Fibroblast of the conjunctiva (primary cell): ENCODE measurements at regions not wholly inside any gene's neighbourhood (a gene's known extent, or its start where the extent isn't known, plus 50 kb on each side); places are given as distances from the start of the nearest gene placed in this dataset.
A peak's percentile ranks its signal among the peaks of the same experiment; 100 is the strongest.
"Not testable (repeated sequence)": the region's sequence is repeated elsewhere in the genome, so short reads cannot be mapped to it uniquely, and the experiment has no call there.

Experiments used
- DNase-seq: peaks from one replicate; pipeline ENCODE4 v3.0.0-alpha.2; 2010; ENCODE audit warnings: low read depth

DNA sequence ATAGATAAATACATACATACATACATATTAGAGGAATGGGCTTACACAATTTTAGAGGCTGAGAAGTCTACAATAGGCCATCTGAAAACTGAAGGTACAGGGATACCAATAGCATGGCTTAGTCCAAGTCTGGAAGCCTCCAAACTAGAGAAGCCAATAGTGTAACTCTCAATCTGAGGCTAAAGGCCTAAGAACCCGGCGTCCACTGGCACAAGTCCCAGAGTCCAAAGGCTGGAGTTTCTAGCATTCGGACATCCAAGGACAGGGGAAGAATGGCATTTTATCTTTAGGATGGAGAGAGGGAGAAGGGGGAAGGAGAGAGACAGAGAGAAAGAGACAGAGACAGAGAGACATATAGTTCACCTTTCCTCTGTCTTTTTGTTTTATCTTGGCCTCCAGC, 63.7 kb upstream of the SYT4 start:
- DNase-seq = no peak

- DNase-seq = no peak
Measured at GRCh38 chr18:43350176-43350575, 72.9 kb upstream of the SYT4 start.

DNA sequence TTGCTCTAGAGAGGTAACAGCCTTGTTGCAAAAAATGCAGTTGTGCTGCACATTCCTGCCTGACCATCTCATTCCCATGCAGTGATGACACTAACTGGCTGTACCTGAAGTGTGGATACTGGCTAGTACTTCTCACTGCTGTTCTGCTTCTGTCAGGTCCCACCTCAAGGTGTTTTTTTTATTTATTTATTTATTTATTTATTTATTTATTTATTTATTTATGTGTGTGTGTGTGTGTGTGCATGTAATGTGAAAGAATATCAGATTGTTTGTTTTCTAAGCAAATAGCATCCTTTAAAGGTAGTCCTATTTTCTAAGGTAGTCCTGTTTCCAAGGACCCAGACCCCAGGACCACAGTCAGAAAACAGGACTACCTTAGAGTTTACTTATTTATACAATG, 87.2 kb upstream of the SYT4 start:
- no peak for DNase-seq

- DNase-seq = no peak
Measured at GRCh38 chr18:43367895-43368294, 90.6 kb upstream of the SYT4 start.

- not testable (repeated sequence) for DNase-seq
Measured at GRCh38 chr18:43369311-43369710, 92.0 kb upstream of the SYT4 start.

DNA sequence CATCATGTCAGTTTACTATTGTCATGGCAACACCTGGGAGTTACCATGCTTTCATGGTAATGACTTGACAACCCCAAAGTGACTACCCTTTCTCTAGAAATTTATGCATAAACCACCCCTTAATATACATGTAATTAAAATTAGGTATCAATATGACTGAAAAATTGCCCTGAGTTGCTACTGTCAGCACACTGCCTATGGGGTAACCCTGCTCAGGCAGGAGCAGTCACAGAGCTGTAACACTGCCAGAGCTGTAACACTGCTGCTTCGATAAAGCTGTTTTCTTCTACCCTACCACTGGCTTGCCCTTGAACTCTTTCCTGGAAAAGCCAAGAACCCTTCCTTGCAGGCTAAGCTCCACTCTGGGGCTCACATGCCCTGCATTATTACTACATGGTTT, 95.5 kb upstream of the SYT4 start:
- DNase-seq = no peak

GRCh38 chr18:43380104-43380672, 102.9 kb upstream of the SYT4 start:
- DNase-seq = no peak

- DNase-seq = no peak
Measured at GRCh38 chr18:43382641-43383403, 105.5 kb upstream of the SYT4 start.

DNA sequence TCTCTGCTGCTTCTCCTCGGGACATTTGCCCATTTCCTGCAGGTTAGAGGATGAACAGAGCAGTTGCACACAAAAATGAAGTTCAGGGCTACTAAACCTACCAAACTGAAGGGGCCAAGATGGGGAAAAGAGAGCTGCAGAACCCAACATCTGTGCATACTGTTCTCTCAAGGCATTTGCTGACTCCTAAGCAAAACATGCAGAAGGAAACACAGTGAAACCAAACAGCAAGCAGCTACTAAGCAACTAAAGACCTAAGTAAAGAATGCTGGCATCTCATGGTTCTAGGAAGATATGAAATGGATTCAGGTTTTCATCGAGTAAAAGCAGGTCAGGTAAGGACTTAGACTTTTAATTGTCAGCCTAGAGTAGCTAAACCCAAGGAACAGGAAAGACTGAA, 111.9 kb upstream of the SYT4 start:
- DNase-seq = no peak

- DNase-seq = no peak
Measured at GRCh38 chr18:43392168-43392567, 114.9 kb upstream of the SYT4 start.

DNA sequence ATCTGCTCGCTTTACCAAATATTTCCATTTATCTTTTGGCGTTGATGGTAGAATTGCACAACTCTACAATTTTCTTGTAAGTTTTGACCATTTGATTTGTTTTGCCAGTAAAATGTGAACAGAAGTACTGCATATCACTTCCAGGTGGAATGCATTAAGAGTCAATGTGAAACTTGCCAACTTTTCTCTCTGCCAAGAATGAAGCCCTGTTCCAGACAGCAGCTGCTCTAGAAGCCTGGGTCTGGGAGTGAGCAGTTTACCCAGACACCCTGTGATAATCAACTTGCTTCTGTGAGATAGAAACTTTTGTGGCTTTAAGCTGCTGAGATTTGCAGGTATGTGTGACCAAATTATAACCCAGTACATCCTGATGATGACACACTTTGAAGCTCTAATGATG, 115.9 kb upstream of the SYT4 start:
- peak; percentile 18 for DNase-seq

- DNase-seq = no peak
Measured at GRCh38 chr18:43396266-43396665, 119.0 kb upstream of the SYT4 start.

DNA sequence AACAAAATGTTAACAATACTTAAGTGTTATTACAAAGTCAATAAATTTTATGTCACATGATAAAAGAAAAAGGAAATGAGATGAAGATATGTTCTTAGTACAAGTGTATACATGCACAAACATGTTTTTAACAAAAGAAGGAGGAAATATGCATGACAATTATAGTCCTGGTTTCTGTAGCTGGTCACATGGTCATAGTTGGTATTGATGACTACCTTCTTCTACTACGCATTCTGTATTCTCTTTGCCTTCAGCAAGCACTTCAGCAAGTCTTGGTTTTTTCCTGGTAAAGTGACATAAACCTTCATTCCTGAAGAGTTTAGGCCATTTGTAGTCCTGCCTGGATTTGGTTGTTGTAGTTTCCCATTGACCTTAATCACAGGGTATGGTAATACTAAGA, 121.3 kb upstream of the SYT4 start:
- no peak for DNase-seq

DNA sequence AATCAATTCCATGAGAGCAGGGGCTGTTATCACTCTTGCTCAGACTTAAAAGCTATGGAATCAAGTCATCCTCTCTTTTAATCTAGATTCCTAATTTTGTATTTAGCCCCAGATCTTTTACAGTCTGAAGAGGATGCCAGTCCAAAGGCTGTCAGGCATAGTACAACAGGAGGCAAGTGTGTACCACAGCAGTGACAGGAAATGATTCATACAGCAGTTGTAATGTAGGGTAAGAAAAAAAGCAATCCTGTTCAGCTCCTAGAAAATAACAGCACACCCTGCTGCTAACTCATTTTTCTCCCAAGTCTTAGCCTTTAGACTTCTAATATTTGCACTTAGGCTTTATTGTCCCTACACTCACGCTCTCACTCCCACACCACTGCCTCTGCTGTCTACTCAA, 127.8 kb upstream of the SYT4 start:
- DNase-seq = no peak

- no peak for DNase-seq
Measured at GRCh38 chr18:43414006-43414405, 136.7 kb upstream of the SYT4 start.

DNA sequence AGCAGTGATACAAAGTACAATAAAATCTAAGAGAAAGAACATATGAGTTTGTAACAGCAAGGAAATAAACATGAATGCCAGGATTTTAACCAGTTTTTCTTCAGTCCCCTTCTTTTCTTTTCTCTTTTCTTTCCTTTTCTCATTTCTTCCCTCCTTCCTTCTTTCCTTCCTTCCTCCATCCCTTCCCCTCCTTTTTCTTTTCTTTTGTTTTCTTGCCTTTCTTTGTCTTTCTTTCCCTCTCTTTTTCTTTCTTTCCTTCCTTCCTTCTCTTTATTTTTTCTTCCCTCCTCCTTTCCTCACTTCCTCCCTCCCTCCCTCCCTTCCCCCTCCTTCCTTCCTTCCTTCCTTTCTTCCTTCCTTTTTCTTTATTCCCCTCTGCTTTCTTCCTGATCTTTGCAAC, 142.8 kb upstream of the SYT4 start:
- no peak for DNase-seq

- DNase-seq = no peak
Measured at GRCh38 chr18:43420950-43421349, 143.7 kb upstream of the SYT4 start.

- DNase-seq = no peak
Measured at GRCh38 chr18:43422518-43422917, 145.2 kb upstream of the SYT4 start.

DNA sequence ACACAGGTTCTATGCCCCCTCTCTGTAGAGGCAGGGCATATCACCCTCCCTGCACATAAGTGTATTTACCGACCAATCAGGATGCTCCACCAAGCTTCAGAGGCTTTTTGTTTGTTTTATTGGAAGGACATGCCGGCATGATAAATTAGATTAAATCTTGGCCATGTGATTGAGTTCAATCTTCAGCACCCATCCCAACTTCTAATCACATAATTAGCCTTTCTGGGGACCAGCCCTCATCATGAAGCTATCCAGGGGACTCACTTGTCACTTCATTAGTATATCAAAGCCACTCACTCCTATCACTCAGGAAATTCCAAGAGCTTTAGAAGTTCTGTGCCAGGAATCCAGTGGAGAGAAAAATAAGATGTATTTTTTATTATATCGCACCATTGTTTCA, 158.6 kb upstream of the SYT4 start:
- no peak for DNase-seq

DNA sequence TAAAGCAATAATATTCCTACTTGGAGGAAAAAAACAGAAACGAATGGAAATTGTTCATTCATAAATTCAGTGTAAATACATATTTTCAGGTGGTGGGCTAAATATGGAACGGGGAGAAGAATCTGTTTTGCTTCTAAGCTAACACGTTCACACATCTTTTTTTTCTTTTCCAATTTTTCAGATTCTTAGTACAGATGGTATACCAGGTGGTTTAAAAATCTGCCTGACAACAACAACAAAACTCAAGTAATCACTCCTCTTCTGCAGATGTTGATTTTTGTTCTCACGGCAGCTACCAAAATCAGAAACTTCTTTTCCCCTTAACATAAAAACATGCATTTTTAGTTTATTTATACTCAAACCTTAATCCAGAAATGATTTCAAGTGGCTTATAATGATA, 164.8 kb upstream of the SYT4 start:
- no peak for DNase-seq

DNA sequence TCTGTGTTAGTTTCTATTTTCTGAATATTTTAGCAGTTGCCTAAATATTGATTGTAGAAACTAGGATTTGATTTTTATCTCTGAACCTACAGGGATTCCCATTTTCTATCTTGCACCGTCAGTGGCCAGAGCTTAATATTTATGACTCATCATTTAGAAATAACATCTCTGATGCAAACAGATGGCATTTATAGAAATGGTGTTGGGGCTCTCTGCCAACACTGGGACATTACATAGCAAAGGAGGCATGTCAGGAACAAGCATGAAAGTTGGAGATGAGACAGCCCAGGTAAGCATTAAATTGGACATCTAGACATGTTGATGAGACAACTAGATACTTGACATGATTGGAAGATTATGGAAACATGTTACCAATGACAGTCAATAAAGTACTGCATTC, 165.3 kb upstream of the SYT4 start:
- DNase-seq = no peak

DNA sequence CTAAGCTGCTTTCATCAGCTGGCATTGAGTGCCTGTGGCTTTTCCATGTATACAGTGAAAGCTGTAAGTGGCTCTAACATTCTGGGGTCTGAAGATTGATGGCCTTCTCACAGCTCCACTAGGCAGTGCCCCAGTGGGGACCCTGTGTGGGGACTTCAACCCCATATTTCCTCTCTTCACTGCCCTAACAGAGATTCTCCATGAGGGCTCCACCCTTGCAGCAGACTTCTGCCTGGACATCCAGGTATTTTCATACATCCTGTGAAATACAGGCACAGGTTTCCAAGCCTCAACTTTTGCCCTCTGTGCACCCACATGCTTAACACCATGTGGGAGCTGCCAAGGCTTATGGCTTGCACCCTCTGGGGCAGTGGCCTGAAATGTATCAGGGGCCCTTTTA, 188.2 kb upstream of the SYT4 start:
- no peak for DNase-seq

DNA sequence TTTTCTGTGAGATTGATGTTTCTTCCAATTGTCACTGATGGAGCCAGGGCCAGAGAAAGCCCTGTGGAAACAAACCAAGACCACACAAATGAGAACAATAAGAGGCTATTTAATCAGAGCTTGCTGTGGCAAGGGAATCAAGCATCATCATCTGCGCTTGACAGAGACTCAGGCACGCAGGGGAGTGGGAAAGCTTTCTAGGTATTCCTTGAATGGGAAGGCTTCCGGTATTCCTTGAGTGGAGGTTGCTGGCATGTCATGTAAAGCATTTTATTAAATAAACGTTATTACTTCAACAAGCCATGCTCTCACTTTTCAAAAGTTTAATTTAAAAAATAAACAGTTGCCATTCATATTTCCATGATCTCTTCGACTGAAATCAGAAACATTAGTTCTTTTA, 194.6 kb upstream of the SYT4 start:
- DNase-seq = no peak

DNA sequence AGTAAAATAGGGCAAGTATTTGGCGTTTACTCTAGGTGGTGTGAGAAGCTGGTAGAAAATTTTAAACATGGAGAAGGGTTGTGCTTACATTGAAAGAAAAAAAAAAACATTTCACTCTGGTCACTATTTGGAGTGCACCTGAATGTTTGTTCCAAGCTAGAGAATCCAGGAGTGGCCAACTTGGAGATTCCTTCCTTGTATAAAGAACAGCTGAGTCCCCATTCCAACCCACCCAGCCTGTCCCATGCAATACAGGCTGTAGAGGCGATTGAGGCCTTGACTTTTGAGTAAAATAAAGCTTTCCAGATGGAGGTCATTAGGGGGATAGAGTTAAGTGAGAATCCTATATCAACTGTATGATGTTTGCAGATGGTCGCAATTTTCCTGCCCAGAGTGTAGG, 203.8 kb upstream of the SYT4 start:
- DNase-seq = no peak
